ENCODE measurements at regions not wholly inside any gene's neighbourhood (a gene's known extent, or its start where the extent isn't known, plus 50 kb on each side); places are given as distances from the start of the nearest gene placed in this dataset.
"Not testable (repeated sequence)": the region's sequence is repeated elsewhere in the genome, so short reads cannot be mapped to it uniquely, and the experiment has no call there.

- H3K36me3 ChIP-seq: no peaks in the 10 kb centered on the region
- no peak for TF ChIP-seq CTCF (IDR thresholded peaks at IDR 0.05; ENCODE audit: borderline replicate concordance)
- H3K9me3 ChIP-seq (replicated peaks): peaks cover 4% of the 10 kb centered on the region
- no peak overlapping the region for H3K4me3 ChIP-seq
- H3K27me3 ChIP-seq (ENCODE audit: low read depth): peaks cover 78% of the 10 kb centered on the region
- no peak overlapping the region for H3K27ac ChIP-seq (replicated peaks)
- DNase-seq: no peak
- intact Hi-C loops (cut with micrococcal nuclease): no loop called here
- H3K4me1 ChIP-seq: no peaks in the 10 kb centered on the region
Observed at GRCh38 chr14:106380740-106381139, 854.4 kb downstream of the TMEM121 start.

GRCh38 chr14:106389186-106389585 lies 862.8 kb downstream of the TMEM121 start:
- intact Hi-C loops (cut with micrococcal nuclease); H3K4me3 ChIP-seq; H3K36me3 ChIP-seq; H3K9me3 ChIP-seq (replicated peaks); H3K27ac ChIP-seq (replicated peaks); H3K4me1 ChIP-seq; DNase-seq: not testable (repeated sequence)
- H3K27me3 ChIP-seq (ENCODE audit: low read depth): peaks cover 54% of the 10 kb centered on the region

- Histone ChIP-seq H3K27ac (replicated peaks) (no peak overlapping the region), H3K27me3 (ENCODE audit: low read depth) (peaks cover 53% of the 10 kb centered on the region), H3K4me1 (no peaks in the 10 kb centered on the region), H3K9me3 (replicated peaks) (no peaks in the 10 kb centered on the region), H3K36me3 (no peaks in the 10 kb centered on the region), H3K4me3 (no peak overlapping the region)
- no peak for DNase-seq
- intact Hi-C loops (cut with micrococcal nuclease): no loop called here
- TF ChIP-seq CTCF (IDR thresholded peaks at IDR 0.05; ENCODE audit: borderline replicate concordance): no peak
Observed at GRCh38 chr14:106390401-106390800, 864.0 kb downstream of the TMEM121 start.

GRCh38 chr14:106390947-106391346 lies 864.6 kb downstream of the TMEM121 start:
- peaks cover 51% of the 10 kb centered on the region for H3K27me3 ChIP-seq (ENCODE audit: low read depth)
- no peaks in the 10 kb centered on the region for H3K4me1 ChIP-seq
- no peak overlapping the region for H3K27ac ChIP-seq (replicated peaks)
- no peak for DNase-seq
- intact Hi-C loops (cut with micrococcal nuclease): no loop called here
- H3K36me3 ChIP-seq: no peaks in the 10 kb centered on the region
- TF ChIP-seq CTCF (IDR thresholded peaks at IDR 0.05; ENCODE audit: borderline replicate concordance): no peak
- no peak overlapping the region for H3K4me3 ChIP-seq
- H3K9me3 ChIP-seq (replicated peaks): no peaks in the 10 kb centered on the region

GRCh38 chr14:106393742-106394141 lies 867.4 kb downstream of the TMEM121 start:
- Histone ChIP-seq H3K9me3 (replicated peaks) (no peaks in the 10 kb centered on the region), H3K27me3 (ENCODE audit: low read depth) (peaks cover 58% of the 10 kb centered on the region), H3K4me3 (no peak overlapping the region), H3K4me1 (no peaks in the 10 kb centered on the region), H3K27ac (replicated peaks) (no peak overlapping the region), H3K36me3 (no peaks in the 10 kb centered on the region)
- TF ChIP-seq CTCF (IDR thresholded peaks at IDR 0.05; ENCODE audit: borderline replicate concordance): no peak
- no peak for DNase-seq
- intact Hi-C loops (cut with micrococcal nuclease): no loop called here

- Histone ChIP-seq H3K9me3 (replicated peaks) (no peaks in the 10 kb centered on the region), H3K36me3 (no peaks in the 10 kb centered on the region), H3K27ac (replicated peaks) (no peak overlapping the region), H3K27me3 (ENCODE audit: low read depth) (peaks cover 48% of the 10 kb centered on the region), H3K4me1 (no peaks in the 10 kb centered on the region), H3K4me3 (no peak overlapping the region)
- no peak for DNase-seq
- intact Hi-C loops (cut with micrococcal nuclease): no loop called here
- TF ChIP-seq CTCF (IDR thresholded peaks at IDR 0.05; ENCODE audit: borderline replicate concordance): no peak
Observed at GRCh38 chr14:106395456-106396050, 869.2 kb downstream of the TMEM121 start.
